ENCODE measurements at regions not wholly inside any gene's neighbourhood (a gene's known extent, or its start where the extent isn't known, plus 50 kb on each side); places are given as distances from the start of the nearest gene placed in this dataset.
A peak's percentile ranks its signal among the peaks of the same experiment; 100 is the strongest.

GRCh38 chr2:226018641-226019040 is 619.1 kb downstream of the NYAP2 start:
- Histone ChIP-seq H3K9me3 (no peaks in the 10 kb centered on the region), H3K27me3 (no peaks in the 10 kb centered on the region), H3K4me1 (no peaks in the 10 kb centered on the region), H3K4me3 (no peak overlapping the region), H3K27ac (no peak overlapping the region), H3K36me3 (no peaks in the 10 kb centered on the region)
- DNase-seq (ENCODE audit: low spot score in 2 of 2): no peak
- WGBS: 93% methylated on average over 1 of the region's 2 CpGs
- TF ChIP-seq POLR2A (IDR thresholded peaks at IDR 0.05) (no peak), CTCF (IDR thresholded peaks at IDR 0.05) (no peak), POLR2AphosphoS5 (IDR thresholded peaks at IDR 0.05) (no peak), EP300 (IDR thresholded peaks at IDR 0.05) (no peak)

GRCh38 chr2:226017537-226017936 is 618.0 kb downstream of the NYAP2 start:
- DNase-seq (ENCODE audit: low spot score in 2 of 2): no peak
- TF ChIP-seq POLR2AphosphoS5 (IDR thresholded peaks at IDR 0.05) (no peak), POLR2A (IDR thresholded peaks at IDR 0.05) (no peak), CTCF (IDR thresholded peaks at IDR 0.05) (no peak), EP300 (IDR thresholded peaks at IDR 0.05) (no peak)
- 86% methylated on average over 2 of the region's 2 CpGs for WGBS

GRCh38 chr2:226017107-226017506 is 617.6 kb downstream of the NYAP2 start:
- no peak overlapping the region for H3K27ac ChIP-seq
- 91% methylated on average over 3 of the region's 3 CpGs for WGBS
- no peaks in the 10 kb centered on the region for H3K27me3 ChIP-seq
- no peaks in the 10 kb centered on the region for H3K9me3 ChIP-seq
- no peaks in the 10 kb centered on the region for H3K36me3 ChIP-seq
- DNase-seq (ENCODE audit: low spot score in 2 of 2): no peak
- TF ChIP-seq POLR2A (IDR thresholded peaks at IDR 0.05): no peak
- no peak for TF ChIP-seq EP300 (IDR thresholded peaks at IDR 0.05)
- TF ChIP-seq CTCF (IDR thresholded peaks at IDR 0.05): no peak
- no peak for TF ChIP-seq POLR2AphosphoS5 (IDR thresholded peaks at IDR 0.05)
- H3K4me3 ChIP-seq: no peak overlapping the region
- H3K4me1 ChIP-seq: no peaks in the 10 kb centered on the region

More at GRCh38 chr2:226017537-226017936, 618.0 kb downstream of the NYAP2 start:
- no peaks in the 10 kb centered on the region for H3K9me3 ChIP-seq
- no peak overlapping the region for H3K4me3 ChIP-seq
- no peaks in the 10 kb centered on the region for H3K4me1 ChIP-seq
- H3K27me3 ChIP-seq: no peaks in the 10 kb centered on the region
- no peak overlapping the region for H3K27ac ChIP-seq
- H3K36me3 ChIP-seq: no peaks in the 10 kb centered on the region

- 76% methylated on average over 10 of the region's 10 CpGs for WGBS
- no peak for DNase-seq (ENCODE audit: low spot score in 2 of 2)
- H3K4me3 ChIP-seq: no peak overlapping the region
- H3K27me3 ChIP-seq: no peaks in the 10 kb centered on the region
- H3K36me3 ChIP-seq: no peaks in the 10 kb centered on the region
- H3K9me3 ChIP-seq: no peaks in the 10 kb centered on the region
- no peak overlapping the region for H3K27ac ChIP-seq
- H3K4me1 ChIP-seq: no peaks in the 10 kb centered on the region
- TF ChIP-seq POLR2A (IDR thresholded peaks at IDR 0.05): no peak
- no peak for TF ChIP-seq POLR2AphosphoS5 (IDR thresholded peaks at IDR 0.05)
- no peak for TF ChIP-seq EP300 (IDR thresholded peaks at IDR 0.05)
- TF ChIP-seq CTCF (IDR thresholded peaks at IDR 0.05): no peak
These were observed 612.4 kb downstream of the NYAP2 start for GRCh38 chr2:226011716-226012450.

GRCh38 chr2:226002438-226002837 is 602.9 kb downstream of the NYAP2 start:
- Histone ChIP-seq H3K4me1 (peaks cover 3% of the 10 kb centered on the region), H3K36me3 (no peaks in the 10 kb centered on the region), H3K27me3 (no peaks in the 10 kb centered on the region), H3K9me3 (no peaks in the 10 kb centered on the region), H3K4me3 (no peak overlapping the region), H3K27ac (peak overlapping the region; percentile 65)
- 52% methylated on average over 2 of the region's 2 CpGs for WGBS
- TF ChIP-seq POLR2AphosphoS5 (IDR thresholded peaks at IDR 0.05): peak in 2 of 3 donors; percentile 28 to 47
- TF ChIP-seq POLR2A (IDR thresholded peaks at IDR 0.05): no peak
- no peak for TF ChIP-seq EP300 (IDR thresholded peaks at IDR 0.05)
- TF ChIP-seq CTCF (IDR thresholded peaks at IDR 0.05): no peak
- DNase-seq (ENCODE audit: low spot score in 2 of 2): no peak
